NCI-H69 (cell line): ENCODE measurements at regions not wholly inside any gene's neighbourhood (a gene's known extent, or its start where the extent isn't known, plus 50 kb on each side); places are given as distances from the start of the nearest gene placed in this dataset.
A peak's percentile ranks its signal among the peaks of the same experiment; 100 is the strongest.

Experiments used
- DNase-seq: peaks from one replicate; lab custom pipeline; 2025; lab: John Stamatoyannopoulos, UW

GRCh38 chr2:41062336-41062735, 610.4 kb upstream of the SLC8A1 start:
- DNase-seq, result no peak

GRCh38 chr2:41066168-41066567, 614.3 kb upstream of the SLC8A1 start:
- DNase-seq, result no peak

GRCh38 chr2:41068740-41069139, 616.9 kb upstream of the SLC8A1 start:
- peak; percentile 71 for DNase-seq

- DNase-seq, result no peak
Observed at GRCh38 chr2:41078341-41078740, 626.5 kb upstream of the SLC8A1 start.

- DNase-seq, result no peak
Observed at GRCh38 chr2:41079011-41079410, 627.1 kb upstream of the SLC8A1 start.

- no peak for DNase-seq
Observed at GRCh38 chr2:41084321-41084720, 632.4 kb upstream of the SLC8A1 start.

- no peak for DNase-seq
Observed at GRCh38 chr2:41087946-41088345, 636.1 kb upstream of the SLC8A1 start.

- DNase-seq, result no peak
Observed at GRCh38 chr2:41101281-41101680, 649.4 kb upstream of the SLC8A1 start.

- no peak for DNase-seq
Observed at GRCh38 chr2:41109744-41110143, 657.9 kb upstream of the SLC8A1 start.

- DNase-seq, result no peak
Observed at GRCh38 chr2:41111836-41112627, 660.1 kb upstream of the SLC8A1 start.

GRCh38 chr2:41116106-41116797, 664.4 kb upstream of the SLC8A1 start:
- DNase-seq, result no peak

GRCh38 chr2:41119489-41119888, 667.6 kb upstream of the SLC8A1 start:
- no peak for DNase-seq

GRCh38 chr2:41123341-41123740, 671.5 kb upstream of the SLC8A1 start:
- DNase-seq, result no peak

- DNase-seq, result peak; percentile 39
Observed at GRCh38 chr2:41127351-41127750, 675.5 kb upstream of the SLC8A1 start.

GRCh38 chr2:41129988-41130387, 678.1 kb upstream of the SLC8A1 start:
- no peak for DNase-seq

GRCh38 chr2:41137031-41137430, 685.1 kb upstream of the SLC8A1 start:
- no peak for DNase-seq

- DNase-seq, result peak; percentile 68
Observed at GRCh38 chr2:41141146-41141791, 689.4 kb upstream of the SLC8A1 start.

GRCh38 chr2:41142478-41142877, 690.6 kb upstream of the SLC8A1 start:
- DNase-seq, result peak; percentile 85

- DNase-seq, result no peak
Observed at GRCh38 chr2:41145066-41145465, 693.2 kb upstream of the SLC8A1 start.

GRCh38 chr2:41149054-41149453, 697.2 kb upstream of the SLC8A1 start:
- no peak for DNase-seq

GRCh38 chr2:41151746-41152145, 699.9 kb upstream of the SLC8A1 start:
- DNase-seq, result no peak

- DNase-seq, result no peak
Observed at GRCh38 chr2:41152318-41152717, 700.4 kb upstream of the SLC8A1 start.

- DNase-seq, result no peak
Observed at GRCh38 chr2:41160439-41160838, 708.5 kb upstream of the SLC8A1 start.
